Keratinocyte (primary cell): ENCODE measurements at regions not wholly inside any gene's neighbourhood (a gene's known extent, or its start where the extent isn't known, plus 50 kb on each side); places are given as distances from the start of the nearest gene placed in this dataset.

Experiments used
- DNase-seq: peaks from one replicate; pipeline ENCODE4 v3.0.0-alpha.2; 2011; ENCODE audit warnings: low read depth, missing footprints, low spot score
- FAIRE-seq: peaks from 2 replicates; lab custom pipeline; 2011; peaks lifted over from hg19 to GRCh38; lab: Jason Lieb, UNC
- H2AFZ ChIP-seq: 2 replicates; pipeline ENCODE4 v1.6.0; 2012; ENCODE audit warnings: low read length, control low read depth, inconsistent platforms; ENCODE audit not compliant: control insufficient read depth
- H3K27ac ChIP-seq: 2 replicates; pipeline ENCODE4 v1.5.1; 2011; ENCODE audit warnings: low read length; ENCODE audit not compliant: control insufficient read depth, insufficient read depth
- H3K27me3 ChIP-seq: 3 replicates; pipeline ENCODE4 v1.6.0; 2011; ENCODE audit warnings: low read length; ENCODE audit not compliant: control insufficient read depth, insufficient read depth; ENCODE audit errors: extremely low read depth
- H3K36me3 ChIP-seq, 2 experiments: 2 replicates in 1 of 2; 3 replicates in 1 of 2; pipeline ENCODE4 v1.5.1; 2011; ENCODE audit warnings: low read length in 2 of 2, mild to moderate bottlenecking in 1 of 2; ENCODE audit not compliant: control insufficient read depth in 2 of 2, insufficient read depth in 2 of 2; ENCODE audit errors: extremely low read depth in 1 of 2
- H3K4me1 ChIP-seq: 3 replicates; pipeline ENCODE4 v1.5.1; 2011; ENCODE audit warnings: low read length; ENCODE audit not compliant: control insufficient read depth, insufficient read depth; ENCODE audit errors: extremely low read depth
- H3K4me2 ChIP-seq: 3 replicates; pipeline ENCODE4 v1.6.0; 2011; ENCODE audit warnings: low read depth, low read length; ENCODE audit not compliant: control insufficient read depth, insufficient read depth; ENCODE audit errors: extremely low read depth
- H3K4me3 ChIP-seq, 3 experiments: fragments of 200-600 bp in 1 of 3; sonication (generic) in 1 of 3; 2 replicates in 2 of 3; 3 replicates in 1 of 3; pipeline ENCODE4 v1.5.1; 2011 to 2016; ENCODE audit warnings: low read length in 3 of 3, mild to moderate bottlenecking in 3 of 3, control low read depth in 2 of 3, inconsistent platforms in 1 of 3, low read depth in 1 of 3, mixed read lengths in 1 of 3, mixed run types in 1 of 3, moderate library complexity in 1 of 3; ENCODE audit not compliant: control insufficient read depth in 2 of 3, insufficient read depth in 2 of 3; ENCODE audit errors: extremely low read depth in 1 of 3
- H3K79me2 ChIP-seq: 2 replicates; pipeline ENCODE4 v1.6.0; 2012; ENCODE audit warnings: low read length; ENCODE audit not compliant: control insufficient read depth, insufficient read depth
- H3K9ac ChIP-seq: 3 replicates; pipeline ENCODE4 v1.6.0; 2011; ENCODE audit warnings: low read length; ENCODE audit not compliant: control insufficient read depth, insufficient read depth; ENCODE audit errors: extremely low read depth
- H3K9me1 ChIP-seq: 3 replicates; pipeline ENCODE4 v1.6.0; 2011; ENCODE audit warnings: low read length; ENCODE audit not compliant: control insufficient read depth, insufficient read depth; ENCODE audit errors: extremely low read depth
- H3K9me3 ChIP-seq: 2 replicates; pipeline ENCODE4 v1.5.1; 2012; ENCODE audit warnings: low read depth, low read length; ENCODE audit not compliant: control insufficient read depth
- H4K20me1 ChIP-seq: 3 replicates; pipeline ENCODE4 v1.6.0; 2011; ENCODE audit warnings: low read length; ENCODE audit not compliant: control insufficient read depth, insufficient read depth; ENCODE audit errors: extremely low read depth
- EZH2 ChIP-seq: IDR thresholded peaks from one replicate; pipeline ENCODE4 v1.6.1; 2012; ENCODE audit warnings: inconsistent platforms, mild to moderate bottlenecking, low read length, moderate library complexity
- dilution Hi-C: fragments of 300-500 bp; cut with MboI; formaldehyde crosslinking; loops from one replicate; pipeline ENCODE4 v1.7.0; 2020; ENCODE audit warnings: low sequenced_read_pairs; ENCODE audit not compliant: extremely low pct_ligation_motif_present
- TF ChIP-seq, protein P1 (sequence below), 3 experiments: IDR thresholded peaks in 1 of 3; conservative IDR thresholded peaks in 1 of 3; optimal IDR thresholded peaks in 1 of 3; 2 replicates in 2 of 3; 3 replicates in 1 of 3; pipeline versions ENCODE3 to v1.5.1; 2011; ENCODE audit warnings: low read length in 3 of 3, mild to moderate bottlenecking in 3 of 3, moderate library complexity in 2 of 3, control low read depth in 1 of 3, inconsistent platforms in 1 of 3; ENCODE audit not compliant: insufficient read depth in 2 of 3; ENCODE audit errors: extremely low read depth in 1 of 3

GRCh38 chr12:13707829-13708228, 273.6 kb downstream of the GRIN2B start:
- TF ChIP-seq, protein P1, sequence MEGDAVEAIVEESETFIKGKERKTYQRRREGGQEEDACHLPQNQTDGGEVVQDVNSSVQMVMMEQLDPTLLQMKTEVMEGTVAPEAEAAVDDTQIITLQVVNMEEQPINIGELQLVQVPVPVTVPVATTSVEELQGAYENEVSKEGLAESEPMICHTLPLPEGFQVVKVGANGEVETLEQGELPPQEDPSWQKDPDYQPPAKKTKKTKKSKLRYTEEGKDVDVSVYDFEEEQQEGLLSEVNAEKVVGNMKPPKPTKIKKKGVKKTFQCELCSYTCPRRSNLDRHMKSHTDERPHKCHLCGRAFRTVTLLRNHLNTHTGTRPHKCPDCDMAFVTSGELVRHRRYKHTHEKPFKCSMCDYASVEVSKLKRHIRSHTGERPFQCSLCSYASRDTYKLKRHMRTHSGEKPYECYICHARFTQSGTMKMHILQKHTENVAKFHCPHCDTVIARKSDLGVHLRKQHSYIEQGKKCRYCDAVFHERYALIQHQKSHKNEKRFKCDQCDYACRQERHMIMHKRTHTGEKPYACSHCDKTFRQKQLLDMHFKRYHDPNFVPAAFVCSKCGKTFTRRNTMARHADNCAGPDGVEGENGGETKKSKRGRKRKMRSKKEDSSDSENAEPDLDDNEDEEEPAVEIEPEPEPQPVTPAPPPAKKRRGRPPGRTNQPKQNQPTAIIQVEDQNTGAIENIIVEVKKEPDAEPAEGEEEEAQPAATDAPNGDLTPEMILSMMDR (optimal IDR thresholded peaks at IDR 0.05 in 1 of 3, IDR thresholded peaks at IDR 0.05 in 1 of 3, conservative IDR thresholded peaks at IDR 0.05 in 1 of 3; ENCODE audit: extremely low read depth in 1 of 3, insufficient read depth in 2 of 3, low read length in 3 of 3) = no peak
- TF ChIP-seq EZH2 = no peak
- dilution Hi-C loops = no loop called here
- Histone ChIP-seq H3K9me1 (no peaks in the 10 kb centered on the region), H3K4me1 (no peaks in the 10 kb centered on the region), H3K9me3 (no peaks in the 10 kb centered on the region), H3K79me2 (no peaks in the 10 kb centered on the region), H4K20me1 (no peaks in the 10 kb centered on the region), H3K27me3 (no peaks in the 10 kb centered on the region), H2AFZ (no peak overlapping the region), H3K9ac (no peak overlapping the region), H3K4me3 (no peak overlapping the region), H3K27ac (no peak overlapping the region), H3K36me3 (no peaks in the 10 kb centered on the region), H3K4me2 (no peak overlapping the region)
- FAIRE-seq (no peak), DNase-seq (no peak)

GRCh38 chr12:13702381-13702780, 279.0 kb downstream of the GRIN2B start:
- Histone ChIP-seq H3K36me3 (no peaks in the 10 kb centered on the region), H3K4me3 (no peak overlapping the region), H2AFZ (no peak overlapping the region), H3K79me2 (no peaks in the 10 kb centered on the region), H3K9me3 (no peaks in the 10 kb centered on the region), H3K27ac (no peak overlapping the region), H3K27me3 (no peaks in the 10 kb centered on the region), H4K20me1 (no peaks in the 10 kb centered on the region), H3K9me1 (no peaks in the 10 kb centered on the region), H3K9ac (no peak overlapping the region), H3K4me2 (no peak overlapping the region), H3K4me1 (no peaks in the 10 kb centered on the region)
- FAIRE-seq = no peak
- no peak for TF ChIP-seq EZH2
- TF ChIP-seq, protein P1 (optimal IDR thresholded peaks at IDR 0.05 in 1 of 3, IDR thresholded peaks at IDR 0.05 in 1 of 3, conservative IDR thresholded peaks at IDR 0.05 in 1 of 3; ENCODE audit: extremely low read depth in 1 of 3, insufficient read depth in 2 of 3, low read length in 3 of 3) = no peak
- DNase-seq = no peak
- dilution Hi-C loops = no loop called here
